NB4 (cell line): ENCODE measurements at regions not wholly inside any gene's neighbourhood (a gene's known extent, or its start where the extent isn't known, plus 50 kb on each side); places are given as distances from the start of the nearest gene placed in this dataset.

Experiments
- DNase-seq: peaks from one replicate; pipeline ENCODE4 v3.0.0; 2010; ENCODE audit warnings: low read depth
- H3K4me3 ChIP-seq: one replicate; pipeline ENCODE4 v1.5.1; 2011; ENCODE audit warnings: mild to moderate bottlenecking, low read depth, low read length, moderate library complexity
- CTCF ChIP-seq: IDR thresholded peaks from one replicate; pipeline ENCODE4 v1.5.1; 2012; ENCODE audit warnings: low read depth, low read length
- MAX ChIP-seq: IDR thresholded peaks from 2 replicates; pipeline ENCODE4 v1.6.1; 2011; ENCODE audit warnings: low read depth, low read length
- MYC ChIP-seq: IDR thresholded peaks from 2 replicates; pipeline ENCODE4 v1.6.1; 2011; ENCODE audit warnings: low read depth, low read length
- POLR2A ChIP-seq: IDR thresholded peaks from 2 replicates; pipeline ENCODE4 v1.6.1; 2011; ENCODE audit warnings: mild to moderate bottlenecking; ENCODE audit not compliant: insufficient read length; ENCODE audit errors: extremely low read depth

- DNase-seq = no peak
- no peak overlapping the region for H3K4me3 ChIP-seq
- TF ChIP-seq POLR2A = no peak
- no peak for TF ChIP-seq MYC
These were observed 70.5 kb upstream of the BOD1 start for GRCh38 chr5:173686950-173687349.

GRCh38 chr5:173688703-173689102 lies 72.3 kb upstream of the BOD1 start:
- DNase-seq = peak; percentile 17
- TF ChIP-seq POLR2A (no peak), CTCF (no peak), MAX (no peak), MYC (no peak)
- no peak overlapping the region for H3K4me3 ChIP-seq

- no peak for DNase-seq
- H3K4me3 ChIP-seq = no peak overlapping the region
- TF ChIP-seq POLR2A = no peak
- no peak for TF ChIP-seq MAX
- TF ChIP-seq MYC = no peak
- TF ChIP-seq CTCF = no peak
These were observed 72.8 kb upstream of the BOD1 start for GRCh38 chr5:173689171-173689736.

GRCh38 chr5:173689737-173690360 lies 73.4 kb upstream of the BOD1 start:
- TF ChIP-seq MAX (no peak), CTCF (no peak), POLR2A (no peak), MYC (no peak)
- H3K4me3 ChIP-seq = no peak overlapping the region
- no peak for DNase-seq

- no peak overlapping the region for H3K4me3 ChIP-seq
- DNase-seq = no peak
- TF ChIP-seq POLR2A (no peak), CTCF (no peak), MAX (no peak), MYC (no peak)
These were observed 75.5 kb upstream of the BOD1 start for GRCh38 chr5:173691931-173692330.

- DNase-seq = no peak
- TF ChIP-seq MAX (no peak), MYC (no peak), CTCF (no peak), POLR2A (no peak)
- no peak overlapping the region for H3K4me3 ChIP-seq
These were observed 77.2 kb upstream of the BOD1 start for GRCh38 chr5:173693670-173694069.
